HepG2 (cell line): ENCODE measurements at regions not wholly inside any gene's neighbourhood (a gene's known extent, or its start where the extent isn't known, plus 50 kb on each side); places are given as distances from the start of the nearest gene placed in this dataset.

Source experiments
- ATAC-seq: fragments of 200-7000 bp; cut with Tn5 transposase; 3 replicates; pipeline ENCODE4 v1.9.1; 2020; ENCODE audit warnings: mild to moderate bottlenecking, moderate library complexity
- BruUV-seq: library from RNA; stranded (reverse); fragments of 400-500 nt; replicated peaks from 2 replicates; lab custom pipeline; 2021; lab: Mats Ljungman, UMichigan
- CTCF ChIA-PET: fragments of 300-600 bp; formaldehyde crosslinking; extraction: SDS; loops from one replicate; lab custom pipeline; 2021; ENCODE audit warnings: low total read pairs, inconsistent platforms, low intra/inter-chr PET ratio; lab: Yijun Ruan, JAX
- POLR2A ChIA-PET: fragments of 350-600 bp; sonication (Branson Sonifier 250); formaldehyde crosslinking; loops from one replicate; lab custom pipeline; 2020; ENCODE audit warnings: antibody characterized with exemption, inconsistent platforms; lab: Yijun Ruan, JAX
- DNase-seq: peaks from one replicate; pipeline ENCODE4 v3.0.0-alpha.2; 2015; ENCODE audit warnings: low spot score
- FAIRE-seq: peaks from 3 replicates; lab custom pipeline; 2011; peaks lifted over from hg19 to GRCh38; lab: Jason Lieb, UNC
- H2AFZ ChIP-seq: one replicate; pipeline ENCODE4 v1.6.1; 2011; ENCODE audit warnings: low read length, inconsistent platforms
- H3K27ac ChIP-seq: fragments of 300-600 bp; 3 replicates; pipeline ENCODE4 v1.8.0; 2011; ENCODE audit warnings: mixed run types, mild to moderate bottlenecking, mixed read lengths, low read length, inconsistent platforms; ENCODE audit not compliant: insufficient read depth; ENCODE audit errors: extremely low read length
- H3K27me3 ChIP-seq, 2 experiments: fragments of 200-600 bp in 1 of 2; 2 replicates in 1 of 2; 3 replicates in 1 of 2; pipeline versions ENCODE4 v1.6.0 to v1.8.0; 2011; ENCODE audit warnings: low read length in 2 of 2, mild to moderate bottlenecking in 2 of 2, moderate library complexity in 2 of 2, inconsistent platforms in 1 of 2; ENCODE audit not compliant: insufficient read depth in 2 of 2, control insufficient read depth in 1 of 2
- H3K36me3 ChIP-seq, 2 experiments: fragments of 200-600 bp in 1 of 2; replicated peaks in 1 of 2; 2 replicates in 1 of 2; 3 replicates in 1 of 2; pipeline versions ENCODE4 v1.5.1 to v1.8.0; 2011; ENCODE audit warnings: low read length in 2 of 2, inconsistent platforms in 1 of 2; ENCODE audit not compliant: insufficient read depth in 2 of 2, control insufficient read depth in 1 of 2
- H3K4me1 ChIP-seq: 2 replicates; pipeline ENCODE4 v1.5.1; 2012; ENCODE audit warnings: low read length, inconsistent platforms; ENCODE audit not compliant: insufficient read depth
- H3K4me2 ChIP-seq: 2 replicates; pipeline ENCODE4 v1.6.0; 2011; ENCODE audit warnings: low read depth, low read length, inconsistent platforms
- H3K4me3 ChIP-seq, 3 experiments: fragments of 200-600 bp in 1 of 3; sonication (generic), shearing (Covaris generic) in 1 of 3; replicated peaks in 1 of 3; 2 replicates each; pipeline ENCODE4 v1.5.1; 2011 to 2016; ENCODE audit warnings: low read length in 3 of 3, inconsistent platforms in 2 of 3, low read depth in 2 of 3, mild to moderate bottlenecking in 2 of 3, control low read depth in 1 of 3, mixed read lengths in 1 of 3; ENCODE audit not compliant: insufficient read depth in 1 of 3
- H3K79me2 ChIP-seq: one replicate; pipeline ENCODE4 v1.6.1; 2011; ENCODE audit warnings: low read length, inconsistent platforms; ENCODE audit not compliant: insufficient read depth
- H3K9ac ChIP-seq: 2 replicates; pipeline ENCODE4 v1.6.0; 2011; ENCODE audit warnings: mild to moderate bottlenecking, low read depth, low read length, inconsistent platforms; ENCODE audit not compliant: insufficient read depth
- H3K9me3 ChIP-seq: 2 replicates; pipeline ENCODE4 v1.5.1; 2012; ENCODE audit warnings: mild to moderate bottlenecking, low read length
- H4K20me1 ChIP-seq: 2 replicates; pipeline ENCODE4 v1.6.0; 2011; ENCODE audit warnings: inconsistent platforms, mild to moderate bottlenecking, low read length, moderate library complexity; ENCODE audit not compliant: insufficient read depth
- GATA4 ChIP-seq: sonication (generic); IDR thresholded peaks from 2 replicates; pipeline ENCODE4 v1.6.1; 2016; ENCODE audit warnings: antibody characterized with exemption, low read depth, borderline replicate concordance
- HMGA1 ChIP-seq: sonication (generic); formaldehyde crosslinking; conservative IDR thresholded peaks from 2 replicates; pipeline ENCODE4 v1.4.0; 2020; ENCODE audit warnings: missing genetic modification reagents
- LBX2 ChIP-seq: sonication (generic); formaldehyde crosslinking; IDR thresholded peaks from 2 replicates; pipeline ENCODE4 v1.5.0; 2020; ENCODE audit warnings: missing genetic modification reagents, mild to moderate bottlenecking, borderline replicate concordance
- MAF1 ChIP-seq: sonication (generic); formaldehyde crosslinking; IDR thresholded peaks from 2 replicates; pipeline ENCODE4 v1.5.0; 2020; ENCODE audit warnings: missing genetic modification reagents, borderline replicate concordance
- POLR2G ChIP-seq: fragments of 200-400 bp; formaldehyde crosslinking; IDR thresholded peaks from 2 replicates; pipeline ENCODE4 v1.6.1; 2018; ENCODE audit warnings: mild to moderate bottlenecking, low read depth, low read length, moderate library complexity
- SMARCC2 ChIP-seq: fragments of 450-650 bp; IDR thresholded peaks from 2 replicates; pipeline ENCODE4 v1.6.1; 2017; ENCODE audit warnings: antibody characterized with exemption, mild to moderate bottlenecking
- SNAPC2 ChIP-seq: sonication (generic); formaldehyde crosslinking; IDR thresholded peaks from 2 replicates; pipeline ENCODE4 v1.8.1; 2022; ENCODE audit warnings: mild to moderate bottlenecking, missing genetic modification reagents
- SP4 ChIP-seq: sonication (generic); formaldehyde crosslinking; IDR thresholded peaks from 2 replicates; pipeline ENCODE4 v1.8.1; 2023; ENCODE audit warnings: mild to moderate bottlenecking, missing genetic modification reagents
- TP53 ChIP-seq: sonication (generic); formaldehyde crosslinking; conservative IDR thresholded peaks from 2 replicates; pipeline ENCODE4 v1.4.0; 2020; ENCODE audit warnings: missing genetic modification reagents
- ZBTB21 ChIP-seq: sonication (generic); formaldehyde crosslinking; IDR thresholded peaks from 2 replicates; pipeline ENCODE4 v1.4.0; 2020; ENCODE audit warnings: missing genetic modification reagents
- ZBTB37 ChIP-seq: sonication (generic); formaldehyde crosslinking; IDR thresholded peaks from 2 replicates; pipeline ENCODE4 v1.4.0; 2020; ENCODE audit warnings: mild to moderate bottlenecking, missing genetic modification reagents
- ZNF317 ChIP-seq: sonication (generic); formaldehyde crosslinking; IDR thresholded peaks from 2 replicates; pipeline ENCODE4 v1.5.0; 2020; ENCODE audit warnings: mild to moderate bottlenecking, missing genetic modification reagents
- ZNF367 ChIP-seq: sonication (generic); formaldehyde crosslinking; IDR thresholded peaks from 2 replicates; pipeline ENCODE4 v1.4.0; 2020; ENCODE audit warnings: missing genetic modification reagents, borderline replicate concordance
- ZNF513 ChIP-seq: sonication (generic); formaldehyde crosslinking; conservative IDR thresholded peaks from 2 replicates; pipeline ENCODE4 v1.5.0; 2020; ENCODE audit warnings: missing genetic modification reagents
- ZNF558 ChIP-seq: sonication (generic); formaldehyde crosslinking; IDR thresholded peaks from 2 replicates; pipeline ENCODE4 v1.9.0; 2022; ENCODE audit warnings: mild to moderate bottlenecking, missing genetic modification reagents, borderline replicate concordance
- WGBS: methylation state at CpG from one replicate; pipeline ENCODE4 v1.1.6; 2017; ENCODE audit warnings: low lambda C conversion rate; 5-methylcytosine and 5-hydroxymethylcytosine counted together
- in situ Hi-C: cut with HindIII; loops from 2 replicates; pipeline ENCODE4 v1.10.0; 2017; ENCODE audit warnings: low pct_unique_long_range_greater_than_20kb; ENCODE audit not compliant: extremely low pct_ligation_motif_present
- intact Hi-C: fragments of 100-400 bp; cut with micrococcal nuclease; formaldehyde crosslinking; loops from one replicate; pipeline ENCODE4 v1.10.0; 2022; ENCODE audit not compliant: unreplicated experiment
- TF ChIP-seq, protein P1 (sequence below): sonication (generic); formaldehyde crosslinking; IDR thresholded peaks from 2 replicates; pipeline ENCODE4 v1.4.0; 2020; ENCODE audit warnings: missing genetic modification reagents
- TF ChIP-seq, protein P2 (sequence below): sonication (generic); formaldehyde crosslinking; IDR thresholded peaks from 2 replicates; pipeline ENCODE4 v1.8.0; 2022; ENCODE audit warnings: missing genetic modification reagents, mild to moderate bottlenecking, inconsistent platforms, borderline replicate concordance

DNA sequence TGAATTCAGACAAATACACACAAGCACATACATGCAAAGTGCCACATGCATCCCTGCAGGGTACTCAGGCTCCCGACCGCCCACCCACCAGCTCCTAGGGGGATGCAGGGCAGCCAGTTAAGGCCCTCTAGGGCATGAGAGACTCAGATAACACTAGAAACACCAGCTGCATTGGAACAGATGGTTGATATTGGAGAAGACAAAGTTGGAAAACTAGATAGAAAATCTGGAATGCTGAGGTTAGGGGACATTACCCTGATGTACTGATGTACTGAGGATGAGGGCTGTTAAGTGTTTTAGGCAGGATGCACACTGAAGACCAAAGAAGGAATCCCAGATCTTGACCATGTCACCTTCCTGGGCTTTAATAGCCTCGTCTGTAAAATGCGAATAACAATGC is 134.6 kb upstream of the ECI2 start:
- H3K9me3 ChIP-seq: no peaks in the 10 kb centered on the region
- POLR2A ChIA-PET: no interaction called here
- H3K36me3 ChIP-seq: no peaks in the 10 kb centered on the region
- no peaks in the 10 kb centered on the region for H4K20me1 ChIP-seq
- no peak overlapping the region for H2AFZ ChIP-seq
- DNase-seq (no peak), FAIRE-seq (no peak), ATAC-seq (no peak)
- CTCF ChIA-PET: no interaction called here
- no TSS peak for BruUV-seq
- no peak overlapping the region for H3K4me2 ChIP-seq
- in situ Hi-C loops (no loop called here), intact Hi-C loops (no loop called here)
- WGBS: 17% methylated on average over 4 of the region's 4 CpGs
- TF ChIP-seq SP4 (CRISPR knock-in tag): no peak
- TF ChIP-seq, protein P1, sequence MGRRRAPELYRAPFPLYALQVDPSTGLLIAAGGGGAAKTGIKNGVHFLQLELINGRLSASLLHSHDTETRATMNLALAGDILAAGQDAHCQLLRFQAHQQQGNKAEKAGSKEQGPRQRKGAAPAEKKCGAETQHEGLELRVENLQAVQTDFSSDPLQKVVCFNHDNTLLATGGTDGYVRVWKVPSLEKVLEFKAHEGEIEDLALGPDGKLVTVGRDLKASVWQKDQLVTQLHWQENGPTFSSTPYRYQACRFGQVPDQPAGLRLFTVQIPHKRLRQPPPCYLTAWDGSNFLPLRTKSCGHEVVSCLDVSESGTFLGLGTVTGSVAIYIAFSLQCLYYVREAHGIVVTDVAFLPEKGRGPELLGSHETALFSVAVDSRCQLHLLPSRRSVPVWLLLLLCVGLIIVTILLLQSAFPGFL (CRISPR knock-in tag): no peak
- TF ChIP-seq ZBTB37 (CRISPR knock-in tag): no peak
- no peak for TF ChIP-seq MAF1 (CRISPR knock-in tag)
- TF ChIP-seq ZNF513: no peak
- no peak for TF ChIP-seq LBX2 (CRISPR knock-in tag)
- TF ChIP-seq POLR2G: no peak
- TF ChIP-seq, protein P2, sequence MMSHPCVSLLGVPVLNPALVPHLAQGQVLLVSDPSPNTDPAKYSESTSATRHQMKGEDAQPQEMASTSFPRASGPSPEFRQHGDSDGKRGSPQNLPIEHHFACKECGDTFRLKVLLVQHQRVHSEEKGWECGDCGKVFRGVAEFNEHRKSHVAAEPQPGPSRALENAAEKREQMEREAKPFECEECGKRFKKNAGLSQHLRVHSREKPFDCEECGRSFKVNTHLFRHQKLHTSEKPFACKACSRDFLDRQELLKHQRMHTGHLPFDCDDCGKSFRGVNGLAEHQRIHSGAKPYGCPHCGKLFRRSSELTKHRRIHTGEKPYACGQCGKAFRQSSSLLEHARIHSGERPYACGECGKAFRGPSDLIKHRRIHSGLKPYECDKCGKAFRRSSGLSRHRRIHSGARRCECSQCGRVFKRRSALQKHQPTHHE: no peak
- TF ChIP-seq TP53 (CRISPR knock-in tag): no peak
- no peak for TF ChIP-seq ZNF317 (CRISPR knock-in tag)
- no peak for TF ChIP-seq HMGA1 (CRISPR knock-in tag)
- no peak for TF ChIP-seq SMARCC2
- no peak for TF ChIP-seq GATA4
- TF ChIP-seq ZNF367 (CRISPR knock-in tag): no peak
- TF ChIP-seq ZBTB21 (CRISPR knock-in tag): no peak
- no peak for TF ChIP-seq SNAPC2 (CRISPR knock-in tag)
- no peak for TF ChIP-seq ZNF558 (CRISPR knock-in tag)
- no peak overlapping the region for H3K9ac ChIP-seq
- H3K4me1 ChIP-seq: no peaks in the 10 kb centered on the region
- no peak overlapping the region for H3K27ac ChIP-seq
- no peak overlapping the region for H3K4me3 ChIP-seq
- H3K79me2 ChIP-seq: no peaks in the 10 kb centered on the region
- H3K27me3 ChIP-seq: peaks cover 0 to 25% of the 10 kb centered on the region in 2 experiments; a peak in 3 of 5 replicates
